ENCODE measurements at regions not wholly inside any gene's neighbourhood (a gene's known extent, or its start where the extent isn't known, plus 50 kb on each side); places are given as distances from the start of the nearest gene placed in this dataset.

- TF ChIP-seq ZNF331 (CRISPR knock-in tag; IDR thresholded peaks at IDR 0.05; ENCODE audit: low read depth), result no peak
- no peak for TF ChIP-seq EZH2 (IDR thresholded peaks at IDR 0.05; ENCODE audit: low read depth, unreplicated experiment)
- no peak for TF ChIP-seq ZNF114 (CRISPR knock-in tag; IDR thresholded peaks at IDR 0.05)
- no peak for TF ChIP-seq EZH2phosphoT487 (IDR thresholded peaks at IDR 0.05; ENCODE audit: unreplicated experiment)
- no peak for TF ChIP-seq POLR2AphosphoS5 (IDR thresholded peaks at IDR 0.05; ENCODE audit: low read depth)
- TF ChIP-seq, protein P1, sequence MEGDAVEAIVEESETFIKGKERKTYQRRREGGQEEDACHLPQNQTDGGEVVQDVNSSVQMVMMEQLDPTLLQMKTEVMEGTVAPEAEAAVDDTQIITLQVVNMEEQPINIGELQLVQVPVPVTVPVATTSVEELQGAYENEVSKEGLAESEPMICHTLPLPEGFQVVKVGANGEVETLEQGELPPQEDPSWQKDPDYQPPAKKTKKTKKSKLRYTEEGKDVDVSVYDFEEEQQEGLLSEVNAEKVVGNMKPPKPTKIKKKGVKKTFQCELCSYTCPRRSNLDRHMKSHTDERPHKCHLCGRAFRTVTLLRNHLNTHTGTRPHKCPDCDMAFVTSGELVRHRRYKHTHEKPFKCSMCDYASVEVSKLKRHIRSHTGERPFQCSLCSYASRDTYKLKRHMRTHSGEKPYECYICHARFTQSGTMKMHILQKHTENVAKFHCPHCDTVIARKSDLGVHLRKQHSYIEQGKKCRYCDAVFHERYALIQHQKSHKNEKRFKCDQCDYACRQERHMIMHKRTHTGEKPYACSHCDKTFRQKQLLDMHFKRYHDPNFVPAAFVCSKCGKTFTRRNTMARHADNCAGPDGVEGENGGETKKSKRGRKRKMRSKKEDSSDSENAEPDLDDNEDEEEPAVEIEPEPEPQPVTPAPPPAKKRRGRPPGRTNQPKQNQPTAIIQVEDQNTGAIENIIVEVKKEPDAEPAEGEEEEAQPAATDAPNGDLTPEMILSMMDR (conservative IDR thresholded peaks at IDR 0.05; ENCODE audit: low read depth in 2 of 2), result no peak
These were observed 207.5 kb upstream of the SRD5A2 start for GRCh38 chr2:31788273-31788672.
